AG04449 (cell line): ENCODE measurements at regions not wholly inside any gene's neighbourhood (a gene's known extent, or its start where the extent isn't known, plus 50 kb on each side); places are given as distances from the start of the nearest gene placed in this dataset.

Experiments
- CTCF ChIA-PET: fragments of 350-600 bp; formaldehyde crosslinking; extraction: SDS; loops from one replicate; lab custom pipeline; 2021; ENCODE audit warnings: antibody characterized with exemption; lab: Yijun Ruan, JAX
- POLR2A ChIA-PET: fragments of 400-600, 350-600 bp; formaldehyde crosslinking; extraction: SDS; loops from one replicate; lab custom pipeline; 2020; ENCODE audit warnings: antibody characterized with exemption, inconsistent platforms; lab: Yijun Ruan, JAX
- DNase-seq: peaks from one replicate; pipeline ENCODE4 v3.0.0-alpha.2; 2010; ENCODE audit warnings: low read depth, low spot score
- H3K4me3 ChIP-seq: 2 replicates; pipeline ENCODE4 v1.5.1; 2011; ENCODE audit warnings: low read depth, mild to moderate bottlenecking, control low read depth, low read length
- TF ChIP-seq, protein P1 (sequence below): IDR thresholded peaks from one replicate; pipeline ENCODE4 v1.5.1; 2011; ENCODE audit warnings: mild to moderate bottlenecking, moderate library complexity, low read length, control low read depth, inconsistent platforms; ENCODE audit not compliant: insufficient read depth; ENCODE audit errors: missing control alignments

DNA sequence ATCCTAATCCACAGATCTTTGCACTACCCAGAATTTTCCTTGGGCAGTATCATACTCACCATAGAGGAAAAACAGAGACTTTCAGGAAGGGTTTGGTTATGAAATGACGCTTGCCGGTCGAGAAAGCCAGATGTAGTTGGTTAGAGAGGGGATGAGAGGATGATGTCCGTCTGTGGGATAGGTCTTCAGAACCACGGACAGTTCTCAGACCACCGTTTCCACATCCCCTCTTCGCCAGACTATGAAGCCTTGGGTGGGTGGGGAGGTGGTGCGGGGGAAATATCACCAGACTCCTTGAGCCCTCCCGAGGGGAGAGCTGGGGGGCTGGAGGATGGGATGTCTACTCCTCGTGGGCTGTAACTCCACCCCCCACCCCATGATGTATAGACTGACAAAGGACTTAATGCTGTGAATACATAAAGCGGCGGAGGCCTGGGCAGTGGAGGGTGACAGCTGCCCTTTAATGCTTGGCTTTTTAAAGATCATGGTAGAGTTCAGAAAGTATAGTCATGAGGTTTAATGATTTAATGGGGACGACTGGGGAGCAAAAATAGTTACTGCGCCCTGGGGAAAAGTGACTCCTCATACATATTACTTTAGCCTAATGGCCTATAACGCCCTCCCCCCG is 96.6 kb downstream of the MRM1 start:
- ChIA-PET CTCF (no interaction called here), POLR2A (no interaction called here)
- no peak overlapping the region for H3K4me3 ChIP-seq
- no peak for DNase-seq
- TF ChIP-seq, protein P1, sequence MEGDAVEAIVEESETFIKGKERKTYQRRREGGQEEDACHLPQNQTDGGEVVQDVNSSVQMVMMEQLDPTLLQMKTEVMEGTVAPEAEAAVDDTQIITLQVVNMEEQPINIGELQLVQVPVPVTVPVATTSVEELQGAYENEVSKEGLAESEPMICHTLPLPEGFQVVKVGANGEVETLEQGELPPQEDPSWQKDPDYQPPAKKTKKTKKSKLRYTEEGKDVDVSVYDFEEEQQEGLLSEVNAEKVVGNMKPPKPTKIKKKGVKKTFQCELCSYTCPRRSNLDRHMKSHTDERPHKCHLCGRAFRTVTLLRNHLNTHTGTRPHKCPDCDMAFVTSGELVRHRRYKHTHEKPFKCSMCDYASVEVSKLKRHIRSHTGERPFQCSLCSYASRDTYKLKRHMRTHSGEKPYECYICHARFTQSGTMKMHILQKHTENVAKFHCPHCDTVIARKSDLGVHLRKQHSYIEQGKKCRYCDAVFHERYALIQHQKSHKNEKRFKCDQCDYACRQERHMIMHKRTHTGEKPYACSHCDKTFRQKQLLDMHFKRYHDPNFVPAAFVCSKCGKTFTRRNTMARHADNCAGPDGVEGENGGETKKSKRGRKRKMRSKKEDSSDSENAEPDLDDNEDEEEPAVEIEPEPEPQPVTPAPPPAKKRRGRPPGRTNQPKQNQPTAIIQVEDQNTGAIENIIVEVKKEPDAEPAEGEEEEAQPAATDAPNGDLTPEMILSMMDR = no peak

DNA sequence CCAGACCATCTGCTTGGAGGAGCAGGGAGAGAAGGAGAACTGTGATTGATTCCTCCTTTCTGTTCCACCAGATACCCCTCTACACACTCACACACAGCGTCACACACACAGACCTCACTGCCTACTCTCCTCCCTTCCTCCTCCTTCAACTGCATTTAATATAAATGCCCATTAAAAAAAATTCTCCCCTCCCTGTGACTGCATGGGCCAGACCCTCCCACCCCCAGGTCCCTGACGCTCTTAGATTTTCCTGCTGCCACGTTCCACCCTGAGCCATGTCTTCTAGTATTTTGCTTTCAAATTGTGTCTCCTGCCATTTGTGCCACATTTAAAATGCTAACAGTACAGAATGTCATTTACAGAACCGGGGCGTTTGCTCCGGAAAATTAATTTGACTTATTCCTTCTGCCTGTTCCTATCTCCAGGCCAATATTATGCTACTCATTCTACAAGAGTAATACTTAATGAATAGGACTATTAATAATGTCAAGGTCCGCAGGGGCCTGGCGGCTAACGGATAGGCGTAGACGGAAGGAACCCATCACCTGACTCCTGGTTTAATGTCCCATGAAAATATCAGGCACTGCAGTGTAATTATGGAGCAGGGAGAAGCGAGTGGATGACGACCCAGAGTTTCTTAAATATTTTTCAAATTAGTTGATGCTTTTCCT is 100.2 kb downstream of the MRM1 start:
- H3K4me3 ChIP-seq = no peak overlapping the region
- CTCF ChIA-PET = no interaction called here
- no peak for DNase-seq
- POLR2A ChIA-PET = no interaction called here
- TF ChIP-seq, protein P1 = no peak

DNA sequence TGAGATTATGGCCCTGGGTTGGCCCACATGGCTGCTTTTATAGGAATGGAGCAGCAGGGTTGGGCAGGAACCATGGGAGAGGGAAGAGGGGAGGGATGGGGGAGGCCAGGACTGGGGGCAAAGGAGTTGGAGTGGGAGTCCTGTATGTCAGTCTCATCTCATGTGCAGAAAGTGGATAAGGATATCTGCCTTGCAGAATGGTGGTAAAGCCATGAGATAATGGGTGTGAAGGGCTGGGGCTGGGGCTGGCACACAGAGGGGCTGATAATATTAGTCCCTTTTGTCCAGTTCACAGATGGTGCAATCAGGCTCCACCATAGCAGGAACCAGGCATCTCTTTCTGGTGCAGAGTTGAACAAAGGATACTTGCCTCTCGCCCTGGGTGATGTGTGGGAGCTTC is 101.3 kb downstream of the MRM1 start:
- no peak for DNase-seq
- POLR2A ChIA-PET = no interaction called here
- TF ChIP-seq, protein P1 = no peak
- CTCF ChIA-PET = no interaction called here
- no peak overlapping the region for H3K4me3 ChIP-seq

DNA sequence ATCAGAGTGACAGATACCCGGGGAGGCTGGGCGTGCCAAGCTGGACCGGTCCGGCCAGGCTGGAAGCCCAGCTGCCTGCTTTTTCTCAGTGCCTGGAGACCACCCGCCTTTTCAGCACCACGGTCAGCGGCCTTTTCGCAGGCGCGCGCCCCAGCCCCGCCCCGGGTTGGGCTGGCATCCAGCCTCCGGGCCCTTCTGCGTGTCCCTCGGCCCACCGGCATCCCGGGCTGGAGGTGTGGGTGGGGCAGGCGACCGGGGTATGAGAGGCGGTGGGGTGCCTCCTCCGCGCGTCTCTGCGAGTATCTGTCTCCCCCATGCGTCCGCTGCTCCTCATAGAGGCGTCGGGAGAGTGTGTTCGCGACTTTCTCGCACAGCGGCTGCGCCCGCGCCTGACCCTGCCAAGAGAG is 102.5 kb downstream of the MRM1 start:
- ChIA-PET CTCF (no interaction called here), POLR2A (no interaction called here)
- H3K4me3 ChIP-seq = no peak overlapping the region
- DNase-seq = no peak
- TF ChIP-seq, protein P1 = no peak

DNA sequence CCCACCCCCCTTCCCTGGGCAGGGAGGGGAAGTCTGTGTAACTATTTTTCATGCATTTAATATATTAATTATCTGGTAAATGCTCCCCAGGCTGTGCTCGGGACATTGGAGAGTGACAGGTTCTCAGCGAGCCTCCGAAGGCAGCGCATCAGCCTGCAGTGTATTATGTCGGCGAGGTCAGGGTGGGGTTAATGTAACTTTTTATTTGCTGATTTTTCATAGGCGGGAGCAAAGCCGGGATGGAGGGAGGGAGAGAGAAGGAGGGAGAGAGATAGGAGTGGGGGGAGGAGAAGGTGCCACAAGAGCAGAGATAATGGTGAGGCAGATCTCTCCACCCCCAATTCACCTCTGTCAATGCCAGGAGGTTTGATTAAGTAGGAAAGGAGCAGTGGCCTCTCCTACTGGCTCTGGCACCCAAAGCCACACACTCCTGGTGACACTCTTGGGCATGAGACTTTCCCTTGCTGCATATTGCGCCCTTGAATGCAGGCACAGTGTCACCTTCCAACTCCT is 104.0 kb downstream of the MRM1 start:
- POLR2A ChIA-PET = no interaction called here
- no peak for DNase-seq
- TF ChIP-seq, protein P1 = no peak

DNA sequence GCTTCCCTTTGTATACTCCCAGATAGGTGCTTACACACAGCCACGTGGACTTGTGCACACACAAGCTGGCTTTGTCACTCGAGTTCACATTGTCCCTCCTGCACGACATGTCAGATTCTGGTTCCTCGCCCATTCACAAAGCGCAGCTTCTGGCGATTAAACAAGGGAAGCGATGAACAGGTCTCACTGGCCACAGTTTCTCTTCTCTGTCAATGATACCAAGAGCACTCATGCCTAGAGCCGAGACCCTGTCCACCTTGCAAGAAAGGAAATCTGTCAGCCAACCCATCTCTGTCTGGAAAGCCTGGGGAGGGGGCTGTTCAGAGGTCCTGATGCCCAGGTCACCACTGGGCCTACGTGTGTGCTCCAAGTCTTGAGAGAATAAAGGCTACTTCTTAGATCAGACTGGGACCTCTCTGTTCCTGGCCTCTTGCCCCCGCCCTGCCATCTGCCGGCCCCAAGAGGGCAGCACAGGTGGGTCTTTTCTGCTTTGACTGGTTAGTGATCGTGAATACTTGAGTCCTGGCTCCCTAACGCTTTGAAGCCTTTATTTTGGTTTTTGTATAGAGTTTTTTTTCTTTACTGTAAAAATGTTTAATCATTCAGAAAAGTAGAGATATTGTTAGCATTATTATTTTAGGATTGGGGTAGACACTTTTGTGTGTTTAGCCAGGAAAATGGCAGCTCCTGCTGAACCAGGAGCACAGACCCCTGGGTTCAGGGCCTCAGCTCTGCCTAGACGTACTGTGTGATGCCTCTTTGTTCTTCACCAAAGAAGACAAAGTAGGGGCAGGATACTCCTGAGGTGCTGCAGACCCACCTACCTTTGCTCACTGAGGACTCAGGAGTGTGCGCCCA is 104.7 kb downstream of the MRM1 start:
- ChIA-PET POLR2A (no interaction called here), CTCF (interaction anchor here (0.9 to 2.0 kb wide), 2 partner anchors 103 to 341 kb away, joined by 3 to 7 read pairs; no protein-coding TSS in a partner anchor)
- no peak for DNase-seq
- TF ChIP-seq, protein P1 = peak; percentile 57
- H3K4me3 ChIP-seq = no peak overlapping the region

More for the DNA sequence above, 104.0 kb downstream of the MRM1 start:
- CTCF ChIA-PET = interaction anchor here (2.0 kb wide), 1 partner anchor 342 kb away, joined by 7 read pairs; no protein-coding TSS in a partner anchor
- H3K4me3 ChIP-seq = no peak overlapping the region
